ENCODE measurements at regions not wholly inside any gene's neighbourhood (a gene's known extent, or its start where the extent isn't known, plus 50 kb on each side); places are given as distances from the start of the nearest gene placed in this dataset.

- DNase-seq (ENCODE audit: low read depth in 2 of 2), result no peak
These were observed 426.0 kb downstream of the TYW1 start for GRCh38 chr7:67422601-67423000.

- DNase-seq (ENCODE audit: low read depth in 2 of 2), result no peak
These were observed 426.4 kb downstream of the TYW1 start for GRCh38 chr7:67423065-67423464.

GRCh38 chr7:67426654-67427053 is 430.0 kb downstream of the TYW1 start:
- DNase-seq (ENCODE audit: low read depth in 2 of 2), result no peak

GRCh38 chr7:67429735-67430134 is 433.1 kb downstream of the TYW1 start:
- DNase-seq (ENCODE audit: low read depth in 2 of 2), result no peak

GRCh38 chr7:67432536-67433234 is 436.1 kb downstream of the TYW1 start:
- no peak for DNase-seq (ENCODE audit: low read depth in 2 of 2)

GRCh38 chr7:67435894-67436535 is 439.4 kb downstream of the TYW1 start:
- DNase-seq (ENCODE audit: low read depth in 2 of 2), result no peak

- DNase-seq (ENCODE audit: low read depth in 2 of 2), result no peak
These were observed 441.7 kb downstream of the TYW1 start for GRCh38 chr7:67438198-67438882.

- DNase-seq (ENCODE audit: low read depth in 2 of 2), result no peak
These were observed 442.4 kb downstream of the TYW1 start for GRCh38 chr7:67438913-67439505.

- no peak for DNase-seq (ENCODE audit: low read depth in 2 of 2)
These were observed 443.7 kb downstream of the TYW1 start for GRCh38 chr7:67440321-67440720.

- no peak for DNase-seq (ENCODE audit: low read depth in 2 of 2)
These were observed 449.1 kb downstream of the TYW1 start for GRCh38 chr7:67445728-67446127.

GRCh38 chr7:67447297-67447696 is 450.7 kb downstream of the TYW1 start:
- no peak for DNase-seq (ENCODE audit: low read depth in 2 of 2)

GRCh38 chr7:67448271-67448670 is 451.6 kb downstream of the TYW1 start:
- no peak for DNase-seq (ENCODE audit: low read depth in 2 of 2)

GRCh38 chr7:67450171-67450570 is 453.5 kb downstream of the TYW1 start:
- no peak for DNase-seq (ENCODE audit: low read depth in 2 of 2)

GRCh38 chr7:67451306-67451705 is 454.7 kb downstream of the TYW1 start:
- no peak for DNase-seq (ENCODE audit: low read depth in 2 of 2)

- DNase-seq (ENCODE audit: low read depth in 2 of 2), result no peak
These were observed 455.9 kb downstream of the TYW1 start for GRCh38 chr7:67452516-67453026.

- no peak for DNase-seq (ENCODE audit: low read depth in 2 of 2)
These were observed 457.1 kb downstream of the TYW1 start for GRCh38 chr7:67453580-67454380.

- no peak for DNase-seq (ENCODE audit: low read depth in 2 of 2)
These were observed 458.9 kb downstream of the TYW1 start for GRCh38 chr7:67455508-67455907.

- no peak for DNase-seq (ENCODE audit: low read depth in 2 of 2)
These were observed 466.2 kb downstream of the TYW1 start for GRCh38 chr7:67462781-67463191.

GRCh38 chr7:67463316-67463715 is 466.7 kb downstream of the TYW1 start:
- DNase-seq (ENCODE audit: low read depth in 2 of 2), result no peak

- DNase-seq (ENCODE audit: low read depth in 2 of 2), result no peak
These were observed 467.4 kb downstream of the TYW1 start for GRCh38 chr7:67463983-67464382.

GRCh38 chr7:67466109-67466508 is 469.5 kb downstream of the TYW1 start:
- DNase-seq (ENCODE audit: low read depth in 2 of 2), result no peak
